ENCODE measurements at regions not wholly inside any gene's neighbourhood (a gene's known extent, or its start where the extent isn't known, plus 50 kb on each side); places are given as distances from the start of the nearest gene placed in this dataset.

GRCh38 chr4:181200076-181200475 lies 1043.1 kb upstream of the TENM3 start:
- Histone ChIP-seq H3K4me1 (ENCODE audit: control insufficient read depth, insufficient read depth, low read length) (no peaks in the 10 kb centered on the region), H3K9me3 (replicated peaks; ENCODE audit: control insufficient read depth, insufficient read depth, low read length) (no peaks in the 10 kb centered on the region), H3K27ac (ENCODE audit: control insufficient read depth, insufficient read depth) (no peak overlapping the region), H2AFZ (ENCODE audit: control insufficient read depth, low read depth, low read length) (no peak overlapping the region), H4K20me1 (ENCODE audit: control insufficient read depth, insufficient read depth) (no peaks in the 10 kb centered on the region), H3K36me3 (ENCODE audit: control insufficient read depth in 2 of 2, insufficient read depth in 2 of 2, low read length in 1 of 2) (no peaks in the 10 kb centered on the region), H3K79me2 (ENCODE audit: control insufficient read depth, insufficient read depth, low read length) (no peaks in the 10 kb centered on the region), H3K9ac (ENCODE audit: control insufficient read depth, insufficient read depth, low read length) (no peak overlapping the region), H3K4me2 (ENCODE audit: control insufficient read depth, insufficient read depth) (no peak overlapping the region), H3K4me3 (no peak overlapping the region), H3K27me3 (replicated peaks in 1 of 2; ENCODE audit: control insufficient read depth in 2 of 2, insufficient read depth in 2 of 2, low read length in 1 of 2) (no peaks in the 10 kb centered on the region)
- SMC1A ChIA-PET (ENCODE audit: uncharacterized antibody, unreplicated experiment) = no interaction called here
- intact Hi-C loops (cut with micrococcal nuclease; ENCODE audit: unreplicated experiment) = no loop called here
- ATAC-seq (no peak), DNase-seq (ENCODE audit: low read depth, low spot score) (no peak), FAIRE-seq (no peak)
- POLR2A ChIA-PET = no interaction called here
- in situ Hi-C loops (cut with MboI) = no loop called here
- no TSS peak for BruUV-seq (replicated peaks)
- RAD21 ChIA-PET (ENCODE audit: unreplicated experiment) = no interaction called here
- 37% methylated on average over 5 of the region's 5 CpGs for WGBS (ENCODE audit: insufficient coverage, insufficient replicate concordance, low lambda C conversion rate, missing lambda C conversion rate)
- CTCF ChIA-PET = no interaction called here
- TF ChIP-seq HDAC2 (IDR thresholded peaks at IDR 0.05) (no peak), RUNX3 (IDR thresholded peaks at IDR 0.05; ENCODE audit: low read length) (no peak), GABPA (IDR thresholded peaks at IDR 0.05; ENCODE audit: low read depth) (no peak), WRNIP1 (IDR thresholded peaks at IDR 0.05; ENCODE audit: borderline replicate concordance, low read depth, low read length) (no peak), MEF2A (IDR thresholded peaks at IDR 0.05; ENCODE audit: insufficient read depth, low read depth, low read length) (no peak), SMAD5 (IDR thresholded peaks at IDR 0.05; ENCODE audit: low read depth) (no peak), E2F4 (IDR thresholded peaks at IDR 0.05; ENCODE audit: low read depth, low read length) (no peak), BMI1 (IDR thresholded peaks at IDR 0.05; ENCODE audit: borderline replicate concordance) (no peak), IRF5 (IDR thresholded peaks at IDR 0.05; ENCODE audit: borderline replicate concordance) (no peak), NR2F1 (conservative IDR thresholded peaks at IDR 0.05) (no peak), E2F8 (IDR thresholded peaks at IDR 0.05; ENCODE audit: low read depth, partially characterized antibody) (no peak), CTCF (IDR thresholded peaks at IDR 0.05 in 2 of 3, conservative IDR thresholded peaks at IDR 0.05 in 1 of 3; ENCODE audit: control insufficient read depth in 2 of 3, extremely low read depth in 1 of 3, insufficient read depth in 1 of 3, low read depth in 3 of 3, low read length in 3 of 3) (no peak), IRF3 (IDR thresholded peaks at IDR 0.05) (no peak), ZNF274 (IDR thresholded peaks at IDR 0.05; ENCODE audit: insufficient read depth, insufficient read length) (no peak)

Measured in GM12878 (cell line).